ENCODE measurements at regions not wholly inside any gene's neighbourhood (a gene's known extent, or its start where the extent isn't known, plus 50 kb on each side); places are given as distances from the start of the nearest gene placed in this dataset.

DNA sequence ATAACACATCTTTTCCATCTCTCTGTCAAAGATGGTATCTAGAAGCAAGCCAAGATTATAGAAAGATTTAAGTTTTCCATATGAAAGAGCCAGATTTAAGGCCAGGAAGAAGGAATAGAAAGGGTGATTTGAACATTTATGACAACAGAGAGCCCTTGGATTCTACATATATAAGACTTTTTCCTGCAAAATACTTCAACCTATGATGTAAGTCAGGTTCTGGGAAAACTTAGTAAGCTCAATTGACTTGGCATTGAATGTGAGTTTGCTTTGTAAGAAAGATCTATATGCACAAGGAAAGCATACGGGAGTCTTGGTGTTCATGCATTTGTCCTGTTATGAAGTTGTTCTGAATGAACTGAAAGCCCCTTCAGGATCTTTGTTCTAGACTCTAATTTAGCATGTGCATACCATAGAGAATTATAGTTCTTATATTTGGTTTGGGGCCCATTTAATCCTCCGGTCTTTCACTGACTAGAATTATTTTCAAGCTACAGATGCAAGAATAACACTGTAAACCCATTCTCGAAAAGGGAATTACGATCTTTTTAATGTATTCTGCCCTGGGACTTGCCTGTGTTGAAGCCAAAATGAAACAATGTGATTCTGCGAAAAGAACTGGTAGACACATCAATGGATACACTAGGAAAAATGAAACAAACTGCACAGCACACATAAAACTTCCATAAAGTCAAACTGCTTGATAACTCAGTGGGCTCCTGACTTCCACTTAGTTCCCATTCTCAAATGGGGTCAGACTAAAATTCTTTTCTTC is 152.8 kb downstream of the DISP1 start:
- H3K79me2 ChIP-seq (ENCODE audit: control insufficient read depth in 1 of 2, insufficient read depth in 2 of 2, low read length in 2 of 2), result no peaks in the 10 kb centered on the region
- H2BK12ac ChIP-seq (ENCODE audit: low read depth, low read length), result no peak overlapping the region
- no peak overlapping the region for H3K14ac ChIP-seq (ENCODE audit: insufficient read length)
- H3K79me1 ChIP-seq (ENCODE audit: low read depth, low read length), result no peaks in the 10 kb centered on the region
- H3K4ac ChIP-seq (replicated peaks; ENCODE audit: insufficient read length, low read depth, low read length), result no peak overlapping the region
- no peak overlapping the region for H3K56ac ChIP-seq (replicated peaks; ENCODE audit: insufficient read length, low read depth, low read length)
- H2BK15ac ChIP-seq (ENCODE audit: low read length), result no peak overlapping the region
- H3K27me3 ChIP-seq (replicated peaks in 1 of 4; ENCODE audit: control insufficient read depth in 3 of 4, extremely low read depth in 1 of 4, insufficient read depth in 3 of 4, low read length in 3 of 4), result no peaks in the 10 kb centered on the region
- H4K91ac ChIP-seq (replicated peaks; ENCODE audit: insufficient read length, low read length), result no peak overlapping the region
- POLR2A ChIA-PET (ENCODE audit: partially characterized antibody), result no interaction called here
- H2BK120ac ChIP-seq (replicated peaks; ENCODE audit: low read depth, low read length), result no peak overlapping the region
- no peak overlapping the region for H2BK20ac ChIP-seq (ENCODE audit: low read length)
- H4K8ac ChIP-seq (ENCODE audit: extremely low read depth, insufficient read depth, low read length), result no peak overlapping the region
- no peak overlapping the region for H3K23ac ChIP-seq (ENCODE audit: insufficient read length)
- CTCF ChIA-PET (ENCODE audit: partially characterized antibody), result interaction anchor here (1.0 kb wide), 1 partner anchor 10 kb away, joined by 3 read pairs; no protein-coding TSS in a partner anchor
- H4K5ac ChIP-seq (ENCODE audit: insufficient read length, low read depth, low read length), result no peak overlapping the region
- no peak for FAIRE-seq
- H3K4me2 ChIP-seq (ENCODE audit: insufficient read depth in 1 of 2, low read depth in 2 of 2, low read length in 2 of 2), result no peak overlapping the region
- no peaks in the 10 kb centered on the region for H4K20me1 ChIP-seq (replicated peaks in 1 of 2; ENCODE audit: control insufficient read depth in 1 of 2, insufficient read depth in 2 of 2, low read length in 2 of 2)
- no peaks in the 10 kb centered on the region for H3K4me1 ChIP-seq (replicated peaks in 1 of 4; ENCODE audit: control insufficient read depth in 3 of 4, insufficient read depth in 4 of 4, low read length in 3 of 4)
- H3K9me3 ChIP-seq (ENCODE audit: insufficient read depth in 2 of 2, low read depth in 1 of 2, low read length in 1 of 2), result no peaks in the 10 kb centered on the region
- 88% methylated on average over 5 of the region's 5 CpGs; no CpG with 5 or more reads in 1 of the 2 experiments for WGBS, 2 experiments (ENCODE audit: extremely low coverage in 1 of 2, insufficient coverage in 1 of 2, insufficient read length in 1 of 2, insufficient replicate concordance in 2 of 2, low coverage in 1 of 2, low lambda C conversion rate in 2 of 2, missing lambda C conversion rate in 1 of 2)
- DNase-seq (ENCODE audit: low read depth in 1 of 2, low spot score in 2 of 2), result no peak
- H3K9ac ChIP-seq (replicated peaks in 1 of 4; ENCODE audit: extremely low read depth in 1 of 4, low read depth in 3 of 4, low read length in 3 of 4), result no peak overlapping the region
- no peak overlapping the region for H3K27ac ChIP-seq (ENCODE audit: low read depth, low read length)
- no peaks in the 10 kb centered on the region for H3K36me3 ChIP-seq (ENCODE audit: control insufficient read depth in 2 of 4, insufficient read depth in 4 of 4, low read length in 3 of 4)
- no peak overlapping the region for H2BK5ac ChIP-seq (ENCODE audit: low read depth, low read length)
- H3K18ac ChIP-seq (ENCODE audit: extremely low read depth, low read length), result no peak overlapping the region
- no peak overlapping the region for H2AFZ ChIP-seq (ENCODE audit: low read length)
- no peaks in the 10 kb centered on the region for H3K23me2 ChIP-seq (ENCODE audit: low read depth, low read length)
- H2AK5ac ChIP-seq (ENCODE audit: low read depth, low read length), result no peak overlapping the region
- no peak overlapping the region for H3K4me3 ChIP-seq (ENCODE audit: extremely low read depth in 1 of 4, insufficient read depth in 2 of 4, low read depth in 3 of 4, low read length in 4 of 4)
- TF ChIP-seq SUZ12 (IDR thresholded peaks at IDR 0.05; ENCODE audit: low read length) (no peak), TAF7 (optimal IDR thresholded peaks at IDR 0.05; ENCODE audit: borderline replicate concordance, low read depth, low read length) (no peak), RAD21 (IDR thresholded peaks at IDR 0.05 in 1 of 2, conservative IDR thresholded peaks at IDR 0.05 in 1 of 2; ENCODE audit: low read depth in 2 of 2, low read length in 2 of 2) (no peak), BRCA1 (IDR thresholded peaks at IDR 0.05; ENCODE audit: low read depth, low read length) (no peak), TEAD4 (IDR thresholded peaks at IDR 0.05; ENCODE audit: low read depth, low read length) (no peak)
